RKO (cell line): ENCODE measurements at regions not wholly inside any gene's neighbourhood (a gene's known extent, or its start where the extent isn't known, plus 50 kb on each side); places are given as distances from the start of the nearest gene placed in this dataset.

ENCODE experiments used
- DNase-seq: peaks from one replicate; pipeline ENCODE4 v3.0.0-alpha.2; 2016; ENCODE audit warnings: low spot score

- no peak for DNase-seq
Measured at GRCh38 chr5:128885649-128886255, 79.5 kb upstream of the SLC27A6 start.

GRCh38 chr5:128895122-128895521, 70.2 kb upstream of the SLC27A6 start:
- no peak for DNase-seq

GRCh38 chr5:128896675-128897074, 68.6 kb upstream of the SLC27A6 start:
- no peak for DNase-seq

GRCh38 chr5:128903550-128903949, 61.7 kb upstream of the SLC27A6 start:
- no peak for DNase-seq

GRCh38 chr5:128904805-128905567, 60.3 kb upstream of the SLC27A6 start:
- DNase-seq, result no peak

GRCh38 chr5:128905568-128906110, 59.6 kb upstream of the SLC27A6 start:
- DNase-seq, result peak; percentile 64

GRCh38 chr5:128913551-128913950, 51.7 kb upstream of the SLC27A6 start:
- DNase-seq, result no peak
